ENCODE measurements at regions not wholly inside any gene's neighbourhood (a gene's known extent, or its start where the extent isn't known, plus 50 kb on each side); places are given as distances from the start of the nearest gene placed in this dataset.

DNA sequence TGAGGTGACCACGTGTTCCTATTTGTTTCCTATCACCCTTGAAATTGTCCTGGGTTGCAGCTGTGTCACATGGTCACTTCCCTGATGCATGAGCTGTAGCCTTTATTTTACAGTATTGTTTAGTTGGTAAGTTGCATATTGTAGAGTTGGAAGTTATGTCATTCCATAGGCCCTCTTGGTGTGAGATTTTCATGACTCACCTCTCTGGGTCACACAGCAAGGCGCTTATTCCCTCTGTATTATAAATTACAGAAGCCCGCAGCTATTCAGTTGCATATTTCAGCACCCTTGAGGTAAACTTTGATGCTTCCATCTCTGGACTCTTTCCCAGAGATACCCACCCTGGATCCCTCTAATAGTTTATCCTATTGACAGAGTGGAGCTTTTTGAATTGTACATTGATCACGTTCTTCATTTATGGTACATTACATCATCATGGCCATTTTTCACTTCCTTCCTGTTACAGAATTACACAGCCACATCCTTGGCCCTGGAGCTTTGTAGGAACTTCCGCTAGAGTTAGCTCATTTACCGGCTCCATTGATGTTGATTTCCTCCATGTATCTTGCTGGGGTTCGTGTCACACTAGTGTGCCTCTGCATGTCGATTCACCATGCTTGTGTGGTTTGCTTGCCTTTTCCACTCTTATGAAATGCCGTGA lies 543.1 kb upstream of the RGMA start:
- H3K27me3 ChIP-seq = no peaks in the 10 kb centered on the region
- H3K4me1 ChIP-seq = no peaks in the 10 kb centered on the region
- H3K27ac ChIP-seq = no peak overlapping the region
- DNase-seq = no peak
- no peak overlapping the region for H3K4me3 ChIP-seq
- ATAC-seq = no peak
- H3K9me3 ChIP-seq = no peaks in the 10 kb centered on the region
- intact Hi-C loops (cut with DNase I) = no loop called here
- TF ChIP-seq, protein P1, sequence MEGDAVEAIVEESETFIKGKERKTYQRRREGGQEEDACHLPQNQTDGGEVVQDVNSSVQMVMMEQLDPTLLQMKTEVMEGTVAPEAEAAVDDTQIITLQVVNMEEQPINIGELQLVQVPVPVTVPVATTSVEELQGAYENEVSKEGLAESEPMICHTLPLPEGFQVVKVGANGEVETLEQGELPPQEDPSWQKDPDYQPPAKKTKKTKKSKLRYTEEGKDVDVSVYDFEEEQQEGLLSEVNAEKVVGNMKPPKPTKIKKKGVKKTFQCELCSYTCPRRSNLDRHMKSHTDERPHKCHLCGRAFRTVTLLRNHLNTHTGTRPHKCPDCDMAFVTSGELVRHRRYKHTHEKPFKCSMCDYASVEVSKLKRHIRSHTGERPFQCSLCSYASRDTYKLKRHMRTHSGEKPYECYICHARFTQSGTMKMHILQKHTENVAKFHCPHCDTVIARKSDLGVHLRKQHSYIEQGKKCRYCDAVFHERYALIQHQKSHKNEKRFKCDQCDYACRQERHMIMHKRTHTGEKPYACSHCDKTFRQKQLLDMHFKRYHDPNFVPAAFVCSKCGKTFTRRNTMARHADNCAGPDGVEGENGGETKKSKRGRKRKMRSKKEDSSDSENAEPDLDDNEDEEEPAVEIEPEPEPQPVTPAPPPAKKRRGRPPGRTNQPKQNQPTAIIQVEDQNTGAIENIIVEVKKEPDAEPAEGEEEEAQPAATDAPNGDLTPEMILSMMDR (IDR thresholded peaks at IDR 0.05) = no peak
- 72 to 73% methylated on average over 9 of the region's 9 CpGs for WGBS, 2 donors
- H3K36me3 ChIP-seq = no peaks in the 10 kb centered on the region
- FAIRE-seq = no peak

DNA sequence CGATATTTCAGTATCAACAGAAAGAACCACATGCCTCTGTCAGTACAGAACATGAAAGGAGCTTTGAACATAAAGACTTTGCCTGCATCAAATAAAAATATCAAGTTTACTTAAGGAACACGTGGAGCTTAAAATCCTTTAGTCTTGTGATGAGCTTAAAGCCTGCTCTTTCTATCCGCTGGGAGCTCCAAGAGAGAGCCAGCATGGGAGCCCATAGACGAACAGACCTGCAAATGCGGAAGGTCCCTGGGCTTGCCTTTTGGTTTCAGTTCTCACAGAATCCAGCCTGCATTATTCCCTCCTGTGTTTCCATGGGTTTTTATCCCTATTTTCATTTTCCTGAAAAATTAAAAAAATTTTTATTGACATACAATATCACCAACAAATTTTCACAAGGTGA lies 530.6 kb upstream of the RGMA start:
- TF ChIP-seq, protein P1 (IDR thresholded peaks at IDR 0.05) = no peak
- intact Hi-C loops (cut with DNase I) = no loop called here
- no peak overlapping the region for H3K27ac ChIP-seq

DNA sequence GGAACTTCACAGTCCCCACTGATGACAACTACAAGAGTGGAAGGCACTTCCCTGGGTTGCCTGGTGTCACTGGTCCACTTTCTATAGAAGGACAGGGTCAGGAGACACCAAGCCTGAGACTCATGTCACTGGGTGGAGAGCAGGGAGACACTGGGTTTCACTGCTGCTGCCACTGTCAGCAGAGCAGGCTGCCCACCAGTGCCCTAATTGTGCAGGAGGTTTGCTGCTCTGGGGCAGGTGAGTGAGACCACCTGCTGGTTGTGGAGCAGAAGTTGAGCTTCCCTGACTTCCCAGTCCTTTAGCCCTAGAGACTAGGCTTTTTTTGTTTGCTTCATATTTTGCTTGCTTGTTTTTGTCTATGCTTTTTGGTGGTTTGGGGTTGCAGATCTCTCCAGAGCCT lies 528.4 kb upstream of the RGMA start:
- Histone ChIP-seq H3K4me1 (no peaks in the 10 kb centered on the region), H3K27ac (no peak overlapping the region), H3K27me3 (no peaks in the 10 kb centered on the region), H3K36me3 (no peaks in the 10 kb centered on the region), H3K4me3 (no peak overlapping the region), H3K9me3 (no peaks in the 10 kb centered on the region)
- DNase-seq = peak in 2 of 6 donors; percentile 26 to 30
- no peak for FAIRE-seq
- TF ChIP-seq, protein P1 (IDR thresholded peaks at IDR 0.05) = no peak
- intact Hi-C loops (cut with DNase I) = no loop called here
- ATAC-seq = peak; percentile 45 to 74 (median 63)

More for the DNA sequence above, 530.6 kb upstream of the RGMA start:
- 79 to 86% methylated on average over 5 of the region's 5 CpGs for WGBS, 2 donors
- DNase-seq (no peak), ATAC-seq (no peak), FAIRE-seq (no peak)
- H3K4me3 ChIP-seq = no peak overlapping the region
- no peaks in the 10 kb centered on the region for H3K9me3 ChIP-seq
- H3K4me1 ChIP-seq = no peaks in the 10 kb centered on the region
- H3K36me3 ChIP-seq = no peaks in the 10 kb centered on the region
- no peaks in the 10 kb centered on the region for H3K27me3 ChIP-seq

DNA sequence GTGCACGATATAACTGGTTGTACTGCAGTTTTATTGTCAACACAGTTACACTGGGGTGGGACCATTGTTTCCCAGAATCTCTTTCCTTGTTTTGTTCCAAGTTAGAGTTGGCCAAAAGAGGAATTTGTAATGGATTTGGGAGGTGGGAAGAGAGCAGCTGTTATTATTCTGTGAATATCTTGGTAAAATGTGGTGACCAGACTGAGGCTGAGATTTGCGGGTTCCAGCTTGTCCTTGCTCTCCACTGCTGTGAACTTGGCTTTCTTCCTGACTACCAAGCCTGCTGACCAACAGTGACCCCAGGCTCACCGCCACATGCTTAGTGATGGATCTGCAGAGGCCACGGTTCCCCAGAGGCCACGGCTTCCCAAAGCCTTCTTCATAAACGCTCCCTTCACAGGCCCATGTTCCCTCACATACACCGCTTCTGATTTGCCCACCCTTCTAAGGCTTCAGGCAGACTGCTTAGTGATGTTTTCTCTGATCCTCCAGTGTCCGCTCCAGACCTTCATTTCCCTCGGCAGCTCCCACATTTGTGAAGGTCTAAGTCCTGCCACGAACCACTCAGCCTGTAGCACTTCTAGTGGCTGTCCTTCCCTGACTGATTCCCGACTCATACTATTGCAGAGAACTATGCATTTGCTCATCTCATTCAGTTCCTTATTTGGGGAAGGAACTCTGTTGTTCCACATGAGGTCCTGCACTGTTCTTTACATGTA lies 525.5 kb upstream of the RGMA start:
- Histone ChIP-seq H3K4me3 (no peak overlapping the region), H3K27me3 (no peaks in the 10 kb centered on the region), H3K9me3 (no peaks in the 10 kb centered on the region), H3K36me3 (no peaks in the 10 kb centered on the region), H3K27ac (no peak overlapping the region), H3K4me1 (no peaks in the 10 kb centered on the region)
- WGBS, 2 donors = 82 to 89% methylated on average over 11 of the region's 11 CpGs
- ATAC-seq (no peak), FAIRE-seq (no peak), DNase-seq (no peak)
- intact Hi-C loops (cut with DNase I) = no loop called here
- TF ChIP-seq, protein P1 (IDR thresholded peaks at IDR 0.05) = no peak

DNA sequence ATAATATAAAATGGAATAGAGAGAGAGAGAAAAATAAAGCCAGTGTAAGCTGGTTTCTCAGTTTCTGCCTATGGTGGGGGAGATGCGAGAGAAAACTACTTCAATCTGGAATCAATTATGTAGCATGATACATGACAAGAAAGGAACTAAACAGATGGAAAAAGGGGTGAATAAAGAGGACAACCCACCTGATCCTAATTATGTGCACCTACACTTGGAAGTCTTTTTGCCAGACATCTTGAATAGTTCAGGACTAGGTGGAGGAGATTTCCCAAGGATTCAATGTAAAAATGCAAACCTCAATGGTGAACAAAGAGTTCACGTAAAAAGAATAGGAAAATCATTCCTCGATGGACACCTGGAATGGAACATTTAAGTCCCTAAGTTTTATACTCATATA lies 524.4 kb upstream of the RGMA start:
- H3K4me3 ChIP-seq = no peak overlapping the region
- DNase-seq = no peak
- no peak for ATAC-seq
- H3K4me1 ChIP-seq = peaks cover 0 to 8% (median 5%) of the 10 kb centered on the region in 3 donors
- no peaks in the 10 kb centered on the region for H3K27me3 ChIP-seq
- TF ChIP-seq, protein P1 (IDR thresholded peaks at IDR 0.05) = no peak
- H3K9me3 ChIP-seq = no peaks in the 10 kb centered on the region
- FAIRE-seq = no peak
- intact Hi-C loops (cut with DNase I) = no loop called here
- no peak overlapping the region for H3K27ac ChIP-seq
- no peaks in the 10 kb centered on the region for H3K36me3 ChIP-seq
- 90 to 95% methylated on average over 3 of the region's 3 CpGs for WGBS, 2 donors
